Natural killer cell (primary cell): ENCODE measurements at regions not wholly inside any gene's neighbourhood (a gene's known extent, or its start where the extent isn't known, plus 50 kb on each side); places are given as distances from the start of the nearest gene placed in this dataset.

Experiments
- ATAC-seq, 3 donors: fragments of 150-1000 bp in 2 of 3; fragments of 200-7000 bp in 1 of 3; cut with Tn5 transposase; 1 replicate in 1 of 3; 2 replicates in 2 of 3; pipeline ENCODE4 v1.10.0; 2021; ENCODE audit warnings: mild to moderate bottlenecking in 2 of 3, moderate library complexity in 2 of 3
- DNase-seq, 2 donors: peaks; one replicate each; pipeline versions ENCODE4 v3.0.0 to v3.0.0-alpha.2; 2013 to 2021; ENCODE audit warnings: mixed read lengths in 1 of 2
- H3K27ac ChIP-seq: one replicate; pipeline ENCODE4 v1.5.1; 2013; ENCODE audit warnings: mild to moderate bottlenecking, low read length
- H3K27me3 ChIP-seq: one replicate; pipeline ENCODE4 v1.6.1; 2013; ENCODE audit warnings: low read length; ENCODE audit not compliant: control insufficient read depth, insufficient read depth
- H3K36me3 ChIP-seq: one replicate; pipeline ENCODE4 v1.6.1; 2013; ENCODE audit warnings: low read length; ENCODE audit not compliant: control insufficient read depth, insufficient read depth
- H3K4me1 ChIP-seq: one replicate; pipeline ENCODE4 v1.6.1; 2013; ENCODE audit warnings: low read length; ENCODE audit not compliant: control insufficient read depth, insufficient read depth
- H3K4me3 ChIP-seq: one replicate; pipeline ENCODE4 v1.5.1; 2013; ENCODE audit warnings: low read length
- H3K9me3 ChIP-seq: one replicate; pipeline ENCODE4 v1.6.1; 2013; ENCODE audit warnings: low read length; ENCODE audit not compliant: control insufficient read depth, insufficient read depth
- H3K27ac Mint-ChIP-seq, 2 donors: one replicate each; pipeline ENCODE4 v1.8.0; 2022; ENCODE audit warnings: mild to moderate bottlenecking in 2 of 2, mixed read lengths in 2 of 2, moderate library complexity in 1 of 2
- H3K27me3 Mint-ChIP-seq, 2 donors: one replicate each; pipeline ENCODE4 v1.8.0; 2022; ENCODE audit warnings: low read depth in 2 of 2, mixed read lengths in 2 of 2
- H3K36me3 Mint-ChIP-seq: one replicate; pipeline ENCODE4 v1.8.0; 2022; ENCODE audit warnings: mixed read lengths
- H3K4me1 Mint-ChIP-seq, 2 donors: one replicate each; pipeline ENCODE4 v1.8.0; 2022; ENCODE audit warnings: mixed read lengths in 2 of 2
- H3K4me3 Mint-ChIP-seq: one replicate; pipeline ENCODE4 v1.8.0; 2022; ENCODE audit warnings: mild to moderate bottlenecking, moderate library complexity, mixed read lengths
- H3K9me3 Mint-ChIP-seq, 2 donors: one replicate each; pipeline ENCODE4 v1.8.0; 2022; ENCODE audit warnings: mixed read lengths in 2 of 2
- CTCF ChIP-seq: fragments of 200-600 bp; IDR thresholded peaks from one replicate; pipeline ENCODE4 v1.8.0; 2022; ENCODE audit warnings: antibody characterized with exemption
- WGBS: methylation state at CpG from one replicate; pipeline ENCODE4 v1.1.7; 2013; ENCODE audit warnings: missing lambda C conversion rate; ENCODE audit not compliant: insufficient coverage; 5-methylcytosine and 5-hydroxymethylcytosine counted together
- intact Hi-C: fragments of 100-400 bp; cut with micrococcal nuclease; formaldehyde crosslinking; loops from one replicate; pipeline ENCODE4 v1.14.2; 2022

GRCh38 chr1:81590171-81590570 is 210.6 kb upstream of the ADGRL2 start:
- TF ChIP-seq CTCF = no peak
- Mint-ChIP-seq H3K27me3 (no peaks in the 10 kb centered on the region), H3K4me1 (no peaks in the 10 kb centered on the region), H3K9me3 (peaks cover 5 to 16% of the 10 kb centered on the region in 2 donors), H3K36me3 (no peaks in the 10 kb centered on the region), H3K4me3 (no peak overlapping the region), H3K27ac (no peak overlapping the region)
- WGBS = 71% methylated on average over 5 of the region's 5 CpGs
- no peak for DNase-seq
- Histone ChIP-seq H3K9me3 (no peaks in the 10 kb centered on the region), H3K36me3 (no peaks in the 10 kb centered on the region), H3K27ac (no peak overlapping the region), H3K4me1 (no peaks in the 10 kb centered on the region), H3K4me3 (no peak overlapping the region), H3K27me3 (no peaks in the 10 kb centered on the region)
- intact Hi-C loops = no loop called here
- ATAC-seq = no peak

GRCh38 chr1:81588149-81588548 is 212.6 kb upstream of the ADGRL2 start:
- DNase-seq = no peak
- 77% methylated on average over 3 of the region's 3 CpGs for whole genome bisulfite sequencing
- no peaks in the 10 kb centered on the region for H3K27me3 Mint-ChIP-seq

GRCh38 chr1:81587426-81587825 is 213.3 kb upstream of the ADGRL2 start:
- no peak for TF ChIP-seq CTCF
- no peak overlapping the region for H3K4me3 ChIP-seq
- no peaks in the 10 kb centered on the region for H3K36me3 Mint-ChIP-seq
- H3K4me1 ChIP-seq = no peaks in the 10 kb centered on the region
- WGBS = 86% methylated on average over 1 of the region's 2 CpGs
- H3K4me3 Mint-ChIP-seq = no peak overlapping the region
- ATAC-seq = no peak
- no peaks in the 10 kb centered on the region for H3K9me3 ChIP-seq
- H3K27me3 Mint-ChIP-seq = no peaks in the 10 kb centered on the region
- DNase-seq = no peak
- intact Hi-C loops = no loop called here
- H3K27ac ChIP-seq = no peak overlapping the region
- H3K27ac Mint-ChIP-seq = no peak overlapping the region
- H3K9me3 Mint-ChIP-seq = peaks cover 6 to 15% of the 10 kb centered on the region in 2 donors
- no peaks in the 10 kb centered on the region for H3K36me3 ChIP-seq
- H3K4me1 Mint-ChIP-seq = no peaks in the 10 kb centered on the region
- H3K27me3 ChIP-seq = no peaks in the 10 kb centered on the region

More at GRCh38 chr1:81588149-81588548, 212.6 kb upstream of the ADGRL2 start:
- Histone ChIP-seq H3K27me3 (no peaks in the 10 kb centered on the region), H3K4me1 (no peaks in the 10 kb centered on the region), H3K36me3 (no peaks in the 10 kb centered on the region), H3K9me3 (no peaks in the 10 kb centered on the region), H3K4me3 (no peak overlapping the region), H3K27ac (no peak overlapping the region)
- Mint-ChIP-seq H3K27ac (no peak overlapping the region), H3K4me3 (no peak overlapping the region), H3K4me1 (no peaks in the 10 kb centered on the region), H3K36me3 (no peaks in the 10 kb centered on the region), H3K9me3 (peaks cover 5 to 13% of the 10 kb centered on the region in 2 donors)
- no peak for ATAC-seq
- no peak for TF ChIP-seq CTCF
- intact Hi-C loops = no loop called here

- Mint-ChIP-seq H3K27me3 (no peaks in the 10 kb centered on the region), H3K4me1 (no peaks in the 10 kb centered on the region), H3K4me3 (no peak overlapping the region), H3K9me3 (peaks cover 3 to 12% of the 10 kb centered on the region in 2 donors), H3K36me3 (no peaks in the 10 kb centered on the region), H3K27ac (no peak overlapping the region)
- ATAC-seq = no peak
- no peak overlapping the region for H3K4me3 ChIP-seq
- intact Hi-C loops = no loop called here
- H3K36me3 ChIP-seq = no peaks in the 10 kb centered on the region
- no peak overlapping the region for H3K27ac ChIP-seq
- no peak for TF ChIP-seq CTCF
- no peaks in the 10 kb centered on the region for H3K27me3 ChIP-seq
- DNase-seq = no peak
- H3K9me3 ChIP-seq = no peaks in the 10 kb centered on the region
- no peaks in the 10 kb centered on the region for H3K4me1 ChIP-seq
- WGBS = 81% methylated on average over 2 of the region's 2 CpGs
Measured at GRCh38 chr1:81585371-81585770, 215.4 kb upstream of the ADGRL2 start.
